Sigmoid colon (tissue), 4 donors: ENCODE measurements at regions not wholly inside any gene's neighbourhood (a gene's known extent, or its start where the extent isn't known, plus 50 kb on each side); places are given as distances from the start of the nearest gene placed in this dataset.

Experiments
- CTCF ChIP-seq, 4 experiments: fragments of 450-650 bp in 3 of 4; fragments of 200-600 bp in 1 of 4; IDR thresholded peaks; one replicate each; pipeline ENCODE4 v1.5.1; 2016 to 2019; ENCODE audit warnings: antibody characterized with exemption in 4 of 4, mild to moderate bottlenecking in 3 of 4, moderate library complexity in 2 of 4
- POLR2A ChIP-seq, 2 donors: fragments of 450-650 bp; IDR thresholded peaks; one replicate each; pipeline ENCODE4 v1.6.1; 2016; ENCODE audit warnings: antibody characterized with exemption in 2 of 2, mild to moderate bottlenecking in 2 of 2, moderate library complexity in 2 of 2
- POLR2AphosphoS5 ChIP-seq, 4 donors: sonication (generic); formaldehyde crosslinking; IDR thresholded peaks; one replicate each; pipeline ENCODE4 v1.6.1; 2017; ENCODE audit warnings: antibody characterized with exemption in 4 of 4

- no peak for TF ChIP-seq CTCF (IDR thresholded peaks at IDR 0.05)
- TF ChIP-seq POLR2A (IDR thresholded peaks at IDR 0.05) = no peak
- no peak for TF ChIP-seq POLR2AphosphoS5 (IDR thresholded peaks at IDR 0.05)
These were observed 127.8 kb upstream of the DDX18 start for GRCh38 chr2:117686699-117687098.
